ENCODE measurements at regions not wholly inside any gene's neighbourhood (a gene's known extent, or its start where the extent isn't known, plus 50 kb on each side); places are given as distances from the start of the nearest gene placed in this dataset.

DNA sequence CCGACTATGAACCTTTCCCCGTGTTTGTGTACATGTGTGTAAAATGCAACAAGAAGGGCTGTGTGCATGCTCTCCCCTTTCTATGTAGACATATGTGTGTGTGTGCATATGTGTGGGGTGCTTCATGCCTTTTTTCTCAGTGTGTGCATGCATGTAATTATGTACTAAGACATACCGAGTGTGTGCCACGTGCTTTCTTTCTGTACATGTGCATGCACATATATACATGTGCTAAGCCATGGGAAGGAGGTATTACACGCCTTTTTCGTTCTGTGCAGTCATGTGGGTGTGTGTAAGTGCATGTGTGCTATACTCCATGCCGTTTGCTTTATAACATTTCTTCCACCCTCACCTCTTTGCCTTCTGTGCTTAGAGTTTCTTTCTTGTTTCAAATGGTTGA, 544.3 kb downstream of the TNS3 start:
- TF ChIP-seq, protein P1, sequence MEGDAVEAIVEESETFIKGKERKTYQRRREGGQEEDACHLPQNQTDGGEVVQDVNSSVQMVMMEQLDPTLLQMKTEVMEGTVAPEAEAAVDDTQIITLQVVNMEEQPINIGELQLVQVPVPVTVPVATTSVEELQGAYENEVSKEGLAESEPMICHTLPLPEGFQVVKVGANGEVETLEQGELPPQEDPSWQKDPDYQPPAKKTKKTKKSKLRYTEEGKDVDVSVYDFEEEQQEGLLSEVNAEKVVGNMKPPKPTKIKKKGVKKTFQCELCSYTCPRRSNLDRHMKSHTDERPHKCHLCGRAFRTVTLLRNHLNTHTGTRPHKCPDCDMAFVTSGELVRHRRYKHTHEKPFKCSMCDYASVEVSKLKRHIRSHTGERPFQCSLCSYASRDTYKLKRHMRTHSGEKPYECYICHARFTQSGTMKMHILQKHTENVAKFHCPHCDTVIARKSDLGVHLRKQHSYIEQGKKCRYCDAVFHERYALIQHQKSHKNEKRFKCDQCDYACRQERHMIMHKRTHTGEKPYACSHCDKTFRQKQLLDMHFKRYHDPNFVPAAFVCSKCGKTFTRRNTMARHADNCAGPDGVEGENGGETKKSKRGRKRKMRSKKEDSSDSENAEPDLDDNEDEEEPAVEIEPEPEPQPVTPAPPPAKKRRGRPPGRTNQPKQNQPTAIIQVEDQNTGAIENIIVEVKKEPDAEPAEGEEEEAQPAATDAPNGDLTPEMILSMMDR (IDR thresholded peaks at IDR 0.05; ENCODE audit: low read depth, low read length), result no peak
- TF ChIP-seq, protein P2, sequence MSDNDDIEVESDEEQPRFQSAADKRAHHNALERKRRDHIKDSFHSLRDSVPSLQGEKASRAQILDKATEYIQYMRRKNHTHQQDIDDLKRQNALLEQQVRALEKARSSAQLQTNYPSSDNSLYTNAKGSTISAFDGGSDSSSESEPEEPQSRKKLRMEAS (IDR thresholded peaks at IDR 0.05; ENCODE audit: low read depth, low read length), result no peak
- TF ChIP-seq MYC (IDR thresholded peaks at IDR 0.05; ENCODE audit: low read depth, low read length) (no peak), POLR2A (IDR thresholded peaks at IDR 0.05; ENCODE audit: extremely low read depth, insufficient read length) (no peak)
